Omental fat pad (tissue), 3 donors: ENCODE measurements at regions not wholly inside any gene's neighbourhood (a gene's known extent, or its start where the extent isn't known, plus 50 kb on each side); places are given as distances from the start of the nearest gene placed in this dataset.
A peak's percentile ranks its signal among the peaks of the same experiment; 100 is the strongest.
"Not testable (repeated sequence)": the region's sequence is repeated elsewhere in the genome, so short reads cannot be mapped to it uniquely, and the experiment has no call there.

Experiments
- ATAC-seq: fragments of 150-250 bp; one replicate; pipeline ENCODE4 v1.9.1; 2016; ENCODE audit warnings: mild to moderate bottlenecking, moderate library complexity; ENCODE audit not compliant: low FRiP score
- DNase-seq: peaks from one replicate; pipeline ENCODE4 v3.0.0-alpha.2; 2019; ENCODE audit warnings: low spot score
- TF ChIP-seq, protein P1 (sequence below), 3 donors: fragments of 450-650 bp; IDR thresholded peaks; one replicate each; pipeline ENCODE4 v1.5.1; 2016 to 2017; ENCODE audit warnings: antibody characterized with exemption in 3 of 3, mild to moderate bottlenecking in 3 of 3, moderate library complexity in 2 of 3

DNA sequence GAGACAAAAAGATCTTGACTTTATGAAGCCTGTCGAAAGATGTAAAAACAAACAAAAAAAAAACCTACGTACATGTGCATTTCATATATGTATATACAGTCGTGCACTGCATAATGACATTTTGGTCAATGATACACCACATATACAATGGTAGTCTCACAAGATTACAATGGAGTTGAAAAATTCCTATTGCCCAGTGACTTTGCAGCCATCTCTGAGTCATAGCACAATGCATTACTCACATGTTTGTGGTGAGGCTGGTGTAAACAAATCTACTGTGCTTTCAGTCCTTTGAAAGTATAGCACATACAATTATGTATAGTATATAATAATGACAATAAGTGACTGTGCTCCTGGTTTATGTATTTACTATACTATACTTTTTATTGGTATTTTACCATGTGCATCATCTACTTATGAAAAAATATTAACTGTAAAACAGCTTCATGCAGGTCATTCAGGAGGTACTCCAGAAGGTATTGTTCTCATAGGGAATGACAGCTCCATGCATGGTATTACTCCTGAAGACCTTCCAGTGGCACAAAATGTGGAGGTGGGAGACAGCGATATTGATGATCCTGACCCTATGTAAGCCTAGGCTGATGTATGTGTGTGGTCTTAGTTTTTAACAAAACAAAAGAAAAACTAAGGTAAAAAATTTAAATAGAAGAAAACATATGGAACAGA, 73.7 kb upstream of the FST start:
- ATAC-seq (no peak), DNase-seq (no peak)
- TF ChIP-seq, protein P1, sequence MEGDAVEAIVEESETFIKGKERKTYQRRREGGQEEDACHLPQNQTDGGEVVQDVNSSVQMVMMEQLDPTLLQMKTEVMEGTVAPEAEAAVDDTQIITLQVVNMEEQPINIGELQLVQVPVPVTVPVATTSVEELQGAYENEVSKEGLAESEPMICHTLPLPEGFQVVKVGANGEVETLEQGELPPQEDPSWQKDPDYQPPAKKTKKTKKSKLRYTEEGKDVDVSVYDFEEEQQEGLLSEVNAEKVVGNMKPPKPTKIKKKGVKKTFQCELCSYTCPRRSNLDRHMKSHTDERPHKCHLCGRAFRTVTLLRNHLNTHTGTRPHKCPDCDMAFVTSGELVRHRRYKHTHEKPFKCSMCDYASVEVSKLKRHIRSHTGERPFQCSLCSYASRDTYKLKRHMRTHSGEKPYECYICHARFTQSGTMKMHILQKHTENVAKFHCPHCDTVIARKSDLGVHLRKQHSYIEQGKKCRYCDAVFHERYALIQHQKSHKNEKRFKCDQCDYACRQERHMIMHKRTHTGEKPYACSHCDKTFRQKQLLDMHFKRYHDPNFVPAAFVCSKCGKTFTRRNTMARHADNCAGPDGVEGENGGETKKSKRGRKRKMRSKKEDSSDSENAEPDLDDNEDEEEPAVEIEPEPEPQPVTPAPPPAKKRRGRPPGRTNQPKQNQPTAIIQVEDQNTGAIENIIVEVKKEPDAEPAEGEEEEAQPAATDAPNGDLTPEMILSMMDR (IDR thresholded peaks at IDR 0.05): no peak

DNA sequence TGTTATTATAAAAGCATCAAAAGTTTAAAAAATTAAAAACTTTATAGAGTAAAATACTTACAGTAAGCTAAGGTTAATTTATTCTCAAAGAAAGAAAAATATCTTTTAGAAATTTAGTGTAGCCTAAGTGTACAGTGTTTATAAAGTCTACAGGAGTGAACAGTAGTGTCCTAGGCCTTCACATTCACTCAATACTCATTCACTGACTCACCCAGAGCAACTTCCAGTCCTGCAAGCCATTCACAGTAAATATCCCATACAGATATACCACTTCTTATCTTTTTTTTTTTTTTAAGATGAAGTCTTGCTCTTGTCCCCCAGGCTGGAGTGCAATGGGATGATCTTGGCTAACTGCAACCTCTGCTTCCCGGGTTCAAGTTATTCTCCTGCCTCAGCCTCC, 73.1 kb upstream of the FST start:
- TF ChIP-seq, protein P1 (IDR thresholded peaks at IDR 0.05): no peak
- ATAC-seq: no peak
- DNase-seq: no peak

DNA sequence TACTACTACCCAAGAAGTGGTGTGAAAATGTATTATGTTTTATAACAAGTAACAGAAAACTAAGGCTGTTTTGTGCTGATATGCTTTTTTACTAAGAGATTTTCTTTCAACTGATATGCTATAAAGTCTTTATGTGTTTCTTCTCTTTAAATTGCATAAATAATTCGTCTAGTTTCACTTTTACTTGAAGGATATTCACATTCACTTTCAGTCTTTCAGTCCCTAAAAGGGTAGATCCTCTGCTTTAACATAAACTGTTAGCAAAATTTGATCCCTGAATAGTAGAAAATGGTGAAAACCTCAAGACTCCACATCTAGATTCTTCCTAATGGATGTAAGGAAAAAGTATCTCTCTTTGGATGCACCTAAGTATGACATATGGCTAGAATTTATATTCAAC, 69.0 kb upstream of the FST start:
- DNase-seq (no peak), ATAC-seq (no peak)
- TF ChIP-seq, protein P1 (IDR thresholded peaks at IDR 0.05): no peak

DNA sequence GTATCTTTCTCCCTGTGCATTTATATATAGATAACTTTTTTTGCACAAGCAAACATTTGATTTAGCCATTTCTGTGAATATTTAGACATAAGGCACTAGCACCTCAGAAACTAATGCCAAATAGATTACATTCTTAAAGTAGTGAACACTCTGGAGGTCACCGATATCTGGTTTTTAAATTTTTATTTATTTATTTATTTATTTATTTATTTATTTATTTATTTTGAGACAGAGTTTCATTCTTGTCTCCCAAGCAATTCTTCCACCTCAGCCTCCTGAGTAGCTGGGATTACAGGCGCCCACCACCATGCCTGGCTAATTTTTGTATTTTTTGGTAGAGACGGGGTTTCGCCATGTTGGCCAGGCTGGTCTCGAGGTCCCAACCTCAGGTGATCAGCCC, 67.9 kb upstream of the FST start:
- not testable (repeated sequence) for ATAC-seq, DNase-seq

DNA sequence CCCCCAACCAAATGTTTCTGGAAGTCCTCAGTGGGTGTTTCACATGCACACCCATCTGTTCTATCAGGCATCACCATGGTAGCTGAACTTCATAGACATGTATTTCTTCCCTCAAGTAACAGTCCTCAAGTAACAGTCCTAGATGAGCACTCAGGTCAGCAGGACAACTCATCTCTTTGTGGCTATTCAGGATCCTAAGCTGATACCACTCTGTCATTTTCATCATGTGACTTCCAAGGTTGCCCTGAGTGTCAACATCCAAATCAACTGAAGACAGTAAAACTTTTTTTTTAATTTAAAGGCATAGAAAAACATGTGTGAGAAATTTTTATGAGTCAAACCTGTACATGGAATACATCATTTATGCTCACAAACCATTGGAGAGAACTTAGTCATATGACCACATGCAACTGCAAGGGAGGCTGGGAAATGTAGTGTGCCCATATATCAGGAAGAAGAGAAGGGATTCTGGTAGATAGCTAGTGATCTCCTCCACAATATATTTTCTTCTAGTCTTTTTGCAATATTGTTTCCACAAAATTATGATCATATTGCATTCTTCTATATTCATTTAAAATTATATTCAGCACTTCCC, 64.2 kb upstream of the FST start:
- no peak for DNase-seq
- no peak for ATAC-seq
- TF ChIP-seq, protein P1 (IDR thresholded peaks at IDR 0.05): no peak

DNA sequence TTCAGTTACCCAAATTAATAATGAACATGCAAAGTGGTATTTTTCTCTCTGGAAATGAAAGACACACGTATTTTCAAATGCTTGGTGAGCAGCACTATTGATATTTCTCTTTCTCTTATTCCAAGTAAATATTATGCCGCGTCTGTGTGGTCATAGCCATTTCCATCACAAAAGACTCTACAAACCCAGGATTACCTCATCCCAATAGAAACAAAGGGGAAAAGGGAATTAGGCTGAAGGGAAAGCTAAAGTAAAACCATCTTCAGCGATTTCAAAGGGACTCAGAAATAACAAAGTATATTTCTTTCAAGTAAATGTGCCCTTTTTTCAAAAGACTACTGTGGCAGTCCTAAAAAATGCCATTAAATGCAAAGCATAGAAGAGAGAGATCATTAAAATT, 62.0 kb upstream of the FST start:
- TF ChIP-seq, protein P1 (IDR thresholded peaks at IDR 0.05): no peak
- ATAC-seq (no peak), DNase-seq (no peak)

DNA sequence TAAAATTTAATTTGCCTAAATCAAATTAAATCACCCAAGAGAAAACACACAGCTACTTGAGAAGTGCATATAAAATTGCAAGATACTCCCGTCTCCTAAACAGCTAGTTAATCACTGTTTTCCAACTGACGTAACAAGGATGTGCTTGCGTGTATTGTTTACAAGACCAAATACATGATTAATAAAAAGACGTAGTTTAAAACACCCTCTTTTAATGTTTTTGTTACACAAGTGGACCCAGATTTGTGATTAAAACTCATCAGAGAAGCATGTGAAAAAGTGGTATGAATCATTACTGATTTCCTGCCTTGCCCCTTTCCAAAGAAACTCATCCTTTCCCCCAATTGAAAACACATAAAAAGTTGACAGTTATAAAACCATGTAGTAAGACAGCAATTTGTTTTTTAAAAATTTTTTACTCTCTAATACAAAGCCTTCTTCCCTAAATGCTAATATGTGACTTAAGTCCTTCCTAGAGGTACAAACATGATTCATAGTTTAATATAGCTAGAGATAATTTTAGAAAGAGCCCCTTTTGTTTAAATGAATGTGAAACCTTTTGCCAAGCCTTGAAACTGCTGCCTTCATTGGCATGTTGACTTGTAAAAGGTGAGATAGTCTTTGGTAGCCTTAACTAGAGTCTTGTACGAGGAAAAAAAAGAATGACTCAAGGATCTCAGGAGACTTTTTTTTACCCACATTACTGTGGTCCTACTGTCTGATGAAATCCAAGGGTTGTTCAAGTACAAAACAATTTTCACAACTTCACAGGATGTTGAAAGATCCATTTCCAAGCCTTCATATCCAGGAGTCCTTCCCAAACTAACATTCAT, 61.4 kb upstream of the FST start:
- no peak for DNase-seq
- peak; percentile 56 for ATAC-seq
- TF ChIP-seq, protein P1 (IDR thresholded peaks at IDR 0.05): no peak
